ENCODE measurements at regions not wholly inside any gene's neighbourhood (a gene's known extent, or its start where the extent isn't known, plus 50 kb on each side); places are given as distances from the start of the nearest gene placed in this dataset.

- TF ChIP-seq ZBTB7A (IDR thresholded peaks at IDR 0.05; ENCODE audit: low read depth): no peak
- TF ChIP-seq RAD21 (IDR thresholded peaks at IDR 0.05; ENCODE audit: low read depth): no peak
- no peak for TF ChIP-seq CEBPB (IDR thresholded peaks at IDR 0.05)
- TF ChIP-seq NFIC (IDR thresholded peaks at IDR 0.05): no peak
- no peak for TF ChIP-seq TCF12 (IDR thresholded peaks at IDR 0.05; ENCODE audit: low read depth)
- no peak for TF ChIP-seq YY1 (IDR thresholded peaks at IDR 0.05; ENCODE audit: low read depth)
- TF ChIP-seq CREB1 (IDR thresholded peaks at IDR 0.05; ENCODE audit: low read depth): no peak
- no peak for TF ChIP-seq MAX (IDR thresholded peaks at IDR 0.05)
- TF ChIP-seq EGR1 (IDR thresholded peaks at IDR 0.05): no peak
- no peak for TF ChIP-seq EP300 (IDR thresholded peaks at IDR 0.05; ENCODE audit: borderline replicate concordance)
- no peak for TF ChIP-seq TEAD4 (IDR thresholded peaks at IDR 0.05)
- TF ChIP-seq FOXM1 (IDR thresholded peaks at IDR 0.05; ENCODE audit: borderline replicate concordance, low read depth): no peak
- no peak for TF ChIP-seq REST (IDR thresholded peaks at IDR 0.05; ENCODE audit: low read depth)
- TF ChIP-seq USF1 (IDR thresholded peaks at IDR 0.05): no peak
- no peak for TF ChIP-seq TAF1 (IDR thresholded peaks at IDR 0.05; ENCODE audit: low read depth)
These were observed 516.8 kb upstream of the ADGRL3 start for GRCh38 chr4:60683357-60683756.

- TF ChIP-seq CREB1 (IDR thresholded peaks at IDR 0.05; ENCODE audit: low read depth) (no peak), EGR1 (IDR thresholded peaks at IDR 0.05) (no peak), ZBTB7A (IDR thresholded peaks at IDR 0.05; ENCODE audit: low read depth) (no peak), RAD21 (IDR thresholded peaks at IDR 0.05; ENCODE audit: low read depth) (no peak), CEBPB (IDR thresholded peaks at IDR 0.05) (no peak), REST (IDR thresholded peaks at IDR 0.05; ENCODE audit: low read depth) (no peak), TEAD4 (IDR thresholded peaks at IDR 0.05) (no peak), USF1 (IDR thresholded peaks at IDR 0.05) (no peak), FOXM1 (IDR thresholded peaks at IDR 0.05; ENCODE audit: borderline replicate concordance, low read depth) (no peak), YY1 (IDR thresholded peaks at IDR 0.05; ENCODE audit: low read depth) (no peak)
These were observed 516.2 kb upstream of the ADGRL3 start for GRCh38 chr4:60683973-60684372.

GRCh38 chr4:60709061-60709460 lies 491.1 kb upstream of the ADGRL3 start:
- TF ChIP-seq ZBTB7A (IDR thresholded peaks at IDR 0.05; ENCODE audit: low read depth) (no peak), EGR1 (IDR thresholded peaks at IDR 0.05) (no peak), RAD21 (IDR thresholded peaks at IDR 0.05; ENCODE audit: low read depth) (no peak), FOXM1 (IDR thresholded peaks at IDR 0.05; ENCODE audit: borderline replicate concordance, low read depth) (no peak), CREB1 (IDR thresholded peaks at IDR 0.05; ENCODE audit: low read depth) (no peak), USF1 (IDR thresholded peaks at IDR 0.05) (no peak), MAX (IDR thresholded peaks at IDR 0.05) (no peak), TAF1 (IDR thresholded peaks at IDR 0.05; ENCODE audit: low read depth) (no peak), REST (IDR thresholded peaks at IDR 0.05; ENCODE audit: low read depth) (no peak), YY1 (IDR thresholded peaks at IDR 0.05; ENCODE audit: low read depth) (no peak), EP300 (IDR thresholded peaks at IDR 0.05; ENCODE audit: borderline replicate concordance) (no peak), TEAD4 (IDR thresholded peaks at IDR 0.05) (no peak), TCF12 (IDR thresholded peaks at IDR 0.05; ENCODE audit: low read depth) (no peak)

- TF ChIP-seq CREB1 (IDR thresholded peaks at IDR 0.05; ENCODE audit: low read depth): no peak
- TF ChIP-seq YY1 (IDR thresholded peaks at IDR 0.05; ENCODE audit: low read depth): no peak
- no peak for TF ChIP-seq TEAD4 (IDR thresholded peaks at IDR 0.05)
- TF ChIP-seq EP300 (IDR thresholded peaks at IDR 0.05; ENCODE audit: borderline replicate concordance): no peak
- no peak for TF ChIP-seq EGR1 (IDR thresholded peaks at IDR 0.05)
- TF ChIP-seq MAX (IDR thresholded peaks at IDR 0.05): no peak
- no peak for TF ChIP-seq ZBTB7A (IDR thresholded peaks at IDR 0.05; ENCODE audit: low read depth)
These were observed 481.3 kb upstream of the ADGRL3 start for GRCh38 chr4:60718874-60719273.

Data from Ishikawa (cell line).